Stimulated activated CD4-positive, alpha-beta T cell treated with anti-CD3 and anti-CD28 coated beads, Interleukin-15, amount 100 ng/mL, for 48 hours (primary cell): ENCODE measurements at regions not wholly inside any gene's neighbourhood (a gene's known extent, or its start where the extent isn't known, plus 50 kb on each side); places are given as distances from the start of the nearest gene placed in this dataset.
"Not testable (repeated sequence)": the region's sequence is repeated elsewhere in the genome, so short reads cannot be mapped to it uniquely, and the experiment has no call there.

Experiments used
- DNase-seq, 2 donors: peaks; one replicate each; pipeline ENCODE4 v3.0.0-alpha.2; 2020; ENCODE audit warnings: low read depth in 2 of 2

DNA sequence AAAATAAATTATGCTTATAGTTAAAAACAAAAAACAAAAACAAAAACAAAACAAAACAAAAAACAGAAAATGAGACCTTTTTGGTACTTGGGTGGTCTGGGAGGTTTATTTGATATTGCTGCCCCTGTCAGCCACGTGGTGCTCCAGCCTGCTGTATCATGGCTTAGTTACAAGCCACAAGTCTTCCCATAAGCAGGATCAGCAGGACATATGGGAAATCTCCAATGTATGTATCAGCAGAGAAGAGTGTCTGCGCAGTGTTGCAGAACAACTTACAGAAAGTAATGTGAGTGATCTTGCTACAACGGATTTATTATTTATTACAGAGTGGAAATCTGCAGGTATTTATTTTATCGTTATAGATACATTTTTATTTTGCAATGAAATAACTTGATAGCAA lies 423.0 kb upstream of the TMPRSS15 start:
- no peak for DNase-seq

DNA sequence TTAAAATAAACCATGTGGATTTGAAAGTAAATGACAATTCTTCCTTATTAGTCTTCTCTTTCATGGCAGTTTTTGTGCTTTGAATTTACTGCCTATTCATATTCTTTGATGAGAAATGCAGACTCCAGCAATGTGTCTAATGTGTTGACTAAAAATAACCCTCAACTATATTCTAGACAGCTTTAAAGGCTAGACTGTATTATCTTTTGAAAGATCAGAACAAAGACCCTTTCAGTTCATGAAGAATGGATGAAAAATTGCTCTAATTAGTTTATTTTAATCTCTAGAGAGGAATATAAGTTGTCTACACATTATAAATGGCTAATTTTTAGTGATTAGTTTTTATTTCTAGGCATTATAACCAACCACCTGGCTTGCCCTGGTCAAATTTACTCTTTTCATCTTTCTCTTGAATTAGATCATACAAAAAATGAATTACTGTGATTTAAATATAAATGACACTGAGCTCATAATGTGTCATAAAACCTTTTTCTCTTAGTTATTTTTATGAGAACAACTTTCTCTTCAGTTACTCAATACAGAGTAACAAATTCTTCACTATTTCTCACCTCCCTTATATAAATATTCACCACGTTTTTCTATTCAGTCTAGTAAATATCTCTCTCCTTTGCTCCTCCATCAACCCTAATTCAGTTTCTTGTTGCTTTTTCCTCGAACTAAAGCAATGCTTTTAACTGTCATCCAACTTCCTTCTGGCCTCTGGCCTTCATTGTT lies 428.5 kb upstream of the TMPRSS15 start:
- DNase-seq = no peak

DNA sequence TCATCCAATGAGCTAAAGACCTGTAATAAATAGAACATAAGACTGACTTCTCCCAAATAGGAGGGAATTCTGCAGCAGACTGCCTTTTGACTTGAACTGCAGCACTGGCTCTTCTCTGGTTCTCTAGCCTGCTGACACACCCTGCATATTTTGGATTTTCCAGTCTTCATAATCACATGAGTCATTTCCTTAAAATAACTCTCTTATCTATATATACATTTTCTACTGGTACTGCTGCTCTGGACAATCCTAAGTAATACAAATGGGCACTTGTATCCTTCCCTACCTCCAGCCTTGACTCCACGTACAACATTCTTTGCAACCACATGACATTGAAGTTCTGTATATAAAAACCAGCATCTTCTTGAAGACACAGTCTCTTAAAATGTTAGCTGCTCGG lies 429.4 kb upstream of the TMPRSS15 start:
- no peak for DNase-seq

DNA sequence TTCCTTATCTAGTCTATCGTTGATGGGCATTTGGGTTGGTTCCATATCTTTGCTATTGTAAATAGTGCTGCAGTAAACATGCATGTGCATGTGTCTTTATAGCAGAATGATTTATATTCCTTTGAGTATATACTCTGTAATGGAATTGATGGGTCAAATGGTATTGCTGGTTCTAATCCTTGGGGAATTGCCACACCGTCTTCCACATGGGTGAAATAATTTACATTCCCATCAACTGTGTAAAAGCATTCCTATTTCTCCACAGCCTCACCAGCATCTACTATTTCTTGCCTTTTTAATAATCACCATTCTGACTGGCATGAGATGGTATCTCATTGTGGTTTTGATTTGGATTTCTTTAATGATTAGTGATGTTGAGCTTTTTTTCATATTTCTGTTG lies 430.5 kb upstream of the TMPRSS15 start:
- DNase-seq = not testable (repeated sequence)

DNA sequence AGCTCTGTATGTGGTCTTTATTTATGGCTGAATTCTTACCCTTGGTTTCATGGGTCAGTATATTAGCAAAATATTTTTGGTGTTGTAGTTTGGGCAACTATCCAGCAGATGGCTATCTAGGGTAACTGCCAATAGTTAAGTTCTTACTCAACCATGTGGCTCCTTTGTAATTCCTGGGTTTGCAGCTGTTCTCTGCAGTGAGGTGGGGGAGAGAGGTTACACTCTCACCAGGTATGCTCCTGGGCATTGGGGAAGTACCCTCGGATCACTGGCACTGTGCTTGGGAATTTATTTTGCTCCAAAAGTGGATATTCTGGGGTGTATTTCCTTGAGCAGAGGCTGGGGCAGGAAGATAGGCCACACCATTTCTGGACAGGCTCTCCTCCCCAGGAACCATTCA lies 436.7 kb upstream of the TMPRSS15 start:
- no peak for DNase-seq

DNA sequence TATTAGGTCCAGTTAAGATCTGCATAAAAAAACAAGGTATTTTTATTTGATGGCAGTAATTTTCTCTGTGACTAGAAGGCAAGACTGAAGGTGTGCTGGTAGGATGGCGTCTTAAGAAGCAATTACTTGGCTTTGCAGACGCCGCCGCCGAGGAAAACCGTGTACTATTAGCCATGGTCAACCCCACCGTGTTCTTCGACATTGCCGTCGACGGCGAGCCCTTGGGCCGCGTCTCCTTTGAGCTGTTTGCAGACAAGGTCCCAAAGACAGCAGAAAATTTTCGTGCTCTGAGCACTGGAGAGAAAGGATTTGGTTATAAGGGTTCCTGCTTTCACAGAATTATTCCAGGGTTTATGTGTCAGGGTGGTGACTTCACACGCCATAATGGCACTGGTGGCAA lies 454.0 kb upstream of the TMPRSS15 start:
- not testable (repeated sequence) for DNase-seq

DNA sequence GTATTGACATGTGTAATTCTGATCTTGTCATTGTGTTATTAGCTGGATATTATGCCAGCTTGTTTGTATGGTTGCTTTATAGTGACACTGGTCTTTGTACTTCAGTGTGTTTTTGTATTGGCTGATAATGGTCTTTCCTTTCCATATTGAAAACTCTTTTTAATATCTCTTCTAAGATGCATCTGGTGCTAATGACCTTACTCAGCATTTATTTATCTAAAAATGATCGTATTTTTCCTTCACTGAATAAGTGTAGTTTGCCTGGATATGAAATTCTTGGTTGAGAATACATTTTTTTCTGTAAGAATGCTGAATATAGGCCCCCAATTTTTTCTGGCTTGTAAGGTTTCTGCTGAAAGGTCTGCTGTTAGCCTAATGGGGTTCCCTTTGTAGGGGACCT lies 465.5 kb upstream of the TMPRSS15 start:
- DNase-seq = no peak

DNA sequence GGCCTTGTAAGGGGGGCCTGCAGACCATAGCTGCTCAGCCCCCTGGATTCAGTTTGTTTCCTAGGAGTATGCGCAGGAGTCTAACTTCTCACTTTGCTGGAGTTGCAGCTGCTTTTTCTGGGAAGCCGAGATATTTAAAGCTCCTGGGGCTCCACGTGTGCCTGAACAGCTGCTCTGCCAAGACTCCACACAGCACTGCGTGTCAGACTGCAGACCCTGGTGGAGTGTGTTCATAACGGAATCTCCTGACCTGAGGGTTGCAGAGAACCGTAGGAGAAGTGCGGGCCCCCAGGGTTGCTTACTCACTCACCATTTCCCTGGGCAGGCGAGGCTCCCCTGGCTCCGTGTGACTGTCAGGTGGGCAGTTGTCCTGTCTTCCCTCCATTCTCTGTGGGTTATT lies 474.3 kb upstream of the TMPRSS15 start:
- no peak for DNase-seq

DNA sequence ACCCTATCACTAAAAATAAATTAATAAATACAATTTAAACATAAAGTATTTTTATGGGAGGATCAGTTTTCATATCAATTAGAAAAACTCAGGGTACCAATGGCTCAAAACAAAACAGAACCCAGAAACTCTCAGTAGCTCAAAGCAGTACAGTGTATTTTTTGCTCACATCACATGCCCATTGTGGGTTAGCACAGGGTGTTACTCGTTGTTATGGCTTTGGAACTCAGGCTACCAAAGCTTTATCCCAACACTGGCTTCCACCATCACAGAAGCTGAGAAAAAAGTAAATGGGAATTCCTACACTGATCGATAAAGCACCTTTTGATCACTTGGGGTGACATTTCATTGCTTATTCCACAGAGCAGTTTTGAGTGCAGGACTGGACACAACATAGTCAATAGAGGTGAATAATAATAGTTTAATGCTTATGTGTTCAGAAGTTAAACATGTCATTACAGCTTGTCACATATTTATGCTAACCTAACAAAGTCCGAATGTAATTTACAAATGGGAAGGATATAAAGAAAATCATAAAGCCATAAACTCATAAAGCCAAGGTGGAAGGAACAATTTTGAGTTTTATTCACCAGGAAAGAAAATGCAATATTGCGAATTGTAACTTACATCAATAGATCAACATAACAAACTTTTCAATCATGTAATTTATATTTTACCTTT lies 484.5 kb upstream of the TMPRSS15 start:
- no peak for DNase-seq

DNA sequence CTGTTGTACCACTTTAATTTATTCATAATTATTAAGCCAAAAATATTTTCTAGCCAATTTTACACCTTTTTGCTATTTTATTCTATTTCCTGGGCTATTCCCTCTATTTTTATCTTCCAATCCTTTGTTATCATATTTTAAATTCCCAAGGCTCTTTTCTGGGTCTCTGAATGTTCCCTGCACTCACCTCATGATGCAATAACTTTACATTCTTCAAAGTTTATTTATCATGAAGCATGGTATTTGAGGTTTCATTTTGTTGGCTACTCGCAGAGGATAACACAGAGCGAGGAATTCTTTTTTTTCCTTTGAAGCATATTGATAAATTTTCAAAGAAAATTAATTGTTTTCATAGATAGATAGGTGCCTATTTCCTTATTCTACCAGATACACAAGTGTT lies 489.8 kb upstream of the TMPRSS15 start:
- no peak for DNase-seq

DNA sequence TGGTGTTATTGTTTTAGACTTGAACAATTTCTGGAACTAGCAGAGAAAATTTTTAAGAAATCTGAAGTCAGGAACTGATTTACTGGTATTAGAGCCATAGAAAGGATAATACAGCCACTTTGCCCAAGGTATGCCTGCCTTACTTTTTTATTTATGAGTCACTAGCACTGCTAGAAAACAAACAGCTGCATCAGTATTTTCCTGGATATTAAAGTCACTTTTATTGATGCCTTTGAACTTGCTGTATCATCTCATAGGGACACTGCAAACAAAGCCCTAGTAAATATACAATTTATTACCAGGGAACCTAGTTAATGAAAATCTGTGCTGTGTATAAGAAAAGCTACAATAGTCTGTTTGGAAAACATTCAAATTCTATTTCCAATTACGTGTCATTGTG lies 490.8 kb upstream of the TMPRSS15 start:
- no peak for DNase-seq

DNA sequence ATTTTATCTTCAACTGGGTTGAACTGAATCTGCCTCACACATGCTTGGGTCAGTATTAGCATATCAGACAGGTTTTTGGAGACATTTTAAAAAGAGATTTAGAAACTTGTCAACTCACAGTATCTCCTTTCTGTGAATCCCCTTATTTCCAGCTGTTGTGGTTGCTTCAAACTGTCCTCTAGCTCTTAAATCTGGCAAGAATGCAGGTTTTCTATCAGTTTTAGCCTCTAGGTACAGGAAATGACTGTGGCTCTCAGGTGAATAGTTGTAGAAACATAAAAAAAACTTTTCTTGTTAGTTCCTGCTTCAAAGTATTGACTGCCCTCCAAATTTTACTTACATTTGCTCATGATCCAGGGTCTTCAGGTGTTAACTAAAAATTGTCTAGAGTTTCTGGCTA lies 495.7 kb upstream of the TMPRSS15 start:
- no peak for DNase-seq

DNA sequence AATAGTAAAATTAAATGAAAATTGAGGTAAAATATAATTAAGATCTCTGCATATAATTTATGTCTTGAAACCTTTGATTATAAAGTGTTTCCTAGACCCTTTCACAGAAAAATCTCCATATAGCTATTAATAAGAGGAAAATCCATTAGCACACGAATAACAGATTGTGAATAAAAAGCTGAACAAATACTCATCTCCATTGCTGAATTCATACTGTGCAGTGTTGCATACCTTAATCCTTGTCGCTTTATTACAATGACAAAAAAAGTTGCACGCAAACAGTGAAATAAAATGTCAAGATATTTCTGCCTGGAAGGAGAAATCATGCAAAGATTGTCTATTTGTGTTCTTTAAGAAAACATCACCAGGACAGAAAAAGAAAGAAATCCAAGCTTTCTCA lies 499.1 kb upstream of the TMPRSS15 start:
- no peak for DNase-seq

DNA sequence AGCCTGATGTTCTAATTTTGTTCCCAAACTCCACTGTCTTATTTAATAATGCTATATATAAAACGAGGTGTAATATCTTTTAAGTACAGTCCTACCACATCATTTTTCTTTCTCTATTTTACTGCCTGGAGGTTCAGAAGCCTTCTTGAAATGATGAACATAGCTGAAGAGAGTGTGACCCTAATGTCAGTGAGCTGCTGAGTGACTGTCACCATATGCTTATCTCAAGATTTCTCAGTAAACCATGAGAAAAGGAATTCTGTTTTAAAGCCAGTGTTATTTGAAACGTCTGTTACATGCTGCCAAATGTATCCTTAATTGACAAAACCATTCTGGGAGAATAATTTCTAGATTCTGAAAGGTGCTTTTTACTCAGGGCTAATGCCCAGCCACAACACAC lies 503.5 kb upstream of the TMPRSS15 start:
- DNase-seq = no peak

DNA sequence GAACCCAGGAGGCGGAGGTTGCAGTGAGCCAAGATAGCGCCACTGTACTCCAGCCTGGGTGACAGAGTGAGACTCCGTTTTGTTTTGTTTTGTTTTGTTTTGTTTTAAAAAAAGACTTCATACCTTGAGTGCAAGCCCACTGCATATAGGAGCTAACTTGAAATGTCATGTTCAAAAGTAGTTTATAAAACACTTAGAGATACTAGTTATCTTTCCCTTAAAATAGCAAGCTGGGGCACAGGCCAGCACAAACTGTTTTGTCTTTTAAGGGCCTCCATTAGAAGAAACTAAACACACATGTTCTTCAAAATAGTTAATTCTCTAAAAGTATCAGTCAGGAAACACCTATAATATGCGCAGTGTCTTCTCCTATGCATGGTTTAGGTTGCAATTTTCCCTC lies 505.1 kb upstream of the TMPRSS15 start:
- no peak for DNase-seq

DNA sequence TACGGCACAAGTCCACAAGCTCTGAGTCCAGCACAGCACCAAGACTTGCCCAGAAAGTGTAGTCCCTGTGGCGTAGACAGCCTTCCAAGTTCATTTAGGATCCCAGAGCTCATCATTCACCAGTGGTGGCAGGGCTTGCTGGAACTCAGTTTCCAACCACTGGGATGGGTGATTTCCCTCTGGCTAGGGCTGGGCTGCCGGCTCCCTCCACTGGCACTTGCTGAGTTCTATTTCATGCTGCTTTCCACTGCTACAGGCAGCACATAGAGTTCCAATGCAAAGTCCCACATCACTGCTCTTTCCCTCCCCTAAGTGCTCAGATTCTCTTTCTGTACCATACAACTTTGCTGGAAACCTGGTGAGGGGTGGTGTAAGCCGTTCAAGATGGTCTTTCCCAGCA lies 510.3 kb upstream of the TMPRSS15 start:
- DNase-seq = no peak

DNA sequence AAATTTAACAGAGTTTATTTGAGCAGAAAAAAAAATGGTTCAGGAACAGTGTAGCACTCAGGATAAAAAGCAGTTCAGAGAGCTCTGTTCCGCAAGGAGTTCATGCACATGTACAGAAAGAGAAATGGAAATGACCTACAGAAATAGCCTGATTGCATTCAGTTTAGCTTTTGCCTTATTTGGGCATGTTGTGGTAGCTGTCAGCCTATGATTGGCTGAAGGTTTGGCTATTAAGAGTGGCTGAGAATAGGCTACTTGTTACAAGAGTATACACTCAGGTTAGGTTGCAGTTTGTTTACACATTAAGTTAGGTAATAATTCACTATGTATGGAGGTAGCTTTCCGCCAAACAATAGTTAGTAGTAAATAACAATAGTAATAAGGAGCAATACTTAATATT lies 511.0 kb upstream of the TMPRSS15 start:
- no peak for DNase-seq

DNA sequence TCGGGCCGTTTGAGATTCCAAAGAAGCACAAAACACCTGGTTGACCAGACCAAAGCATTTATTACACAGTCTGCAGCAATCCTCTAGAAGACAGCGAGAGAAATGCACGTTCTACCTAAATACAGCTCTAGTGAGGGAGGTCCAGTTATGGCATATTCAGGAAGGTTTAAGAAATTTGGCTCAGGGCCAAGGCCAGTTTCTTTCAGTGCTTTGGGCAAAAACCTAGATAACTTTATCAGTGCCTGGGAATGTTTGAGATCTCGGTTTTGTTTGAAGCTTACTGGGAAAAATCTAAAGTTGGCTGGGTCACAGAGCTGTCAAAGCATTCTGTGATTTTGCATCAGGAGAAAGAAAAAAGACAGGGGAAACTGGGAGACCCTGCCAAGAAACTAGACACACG lies 514.0 kb upstream of the TMPRSS15 start:
- DNase-seq = no peak

DNA sequence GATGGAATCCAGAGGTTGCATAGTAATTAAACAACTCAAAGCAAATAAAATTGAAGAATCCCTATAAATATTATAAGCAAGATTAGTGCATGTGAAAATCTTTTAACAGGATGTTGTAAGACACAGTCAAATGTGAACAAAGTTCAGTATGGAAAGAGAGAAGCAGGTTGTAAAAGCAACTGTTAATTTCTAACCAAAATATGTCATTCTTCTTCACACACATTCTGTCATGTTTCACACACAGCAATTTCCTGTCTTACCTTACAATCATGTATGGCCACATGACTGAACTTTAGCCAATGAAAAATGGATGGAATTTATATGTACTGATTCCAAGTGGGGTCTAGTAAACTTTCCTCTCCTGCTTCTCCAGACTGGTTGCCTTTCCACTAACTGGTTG lies 527.7 kb upstream of the TMPRSS15 start:
- DNase-seq = no peak

DNA sequence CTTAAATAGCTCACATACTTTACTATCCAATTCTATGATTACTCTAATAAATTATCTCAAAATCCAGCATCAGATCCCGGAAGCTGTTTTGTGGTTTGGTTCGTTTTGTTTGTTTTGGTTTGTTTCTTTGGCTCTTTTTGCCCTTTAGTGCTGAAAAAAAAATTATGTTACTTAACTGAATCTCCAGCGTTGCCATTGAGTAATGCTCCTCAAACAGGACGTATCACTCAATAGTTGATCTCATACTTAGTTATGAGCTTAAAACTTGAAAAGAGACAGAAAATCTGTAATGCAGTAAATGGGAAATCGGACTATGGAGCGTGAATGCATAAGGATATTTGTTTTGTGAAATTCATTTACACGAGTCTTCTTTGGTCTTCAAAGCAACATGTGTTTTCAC lies 533.8 kb upstream of the TMPRSS15 start:
- no peak for DNase-seq

DNA sequence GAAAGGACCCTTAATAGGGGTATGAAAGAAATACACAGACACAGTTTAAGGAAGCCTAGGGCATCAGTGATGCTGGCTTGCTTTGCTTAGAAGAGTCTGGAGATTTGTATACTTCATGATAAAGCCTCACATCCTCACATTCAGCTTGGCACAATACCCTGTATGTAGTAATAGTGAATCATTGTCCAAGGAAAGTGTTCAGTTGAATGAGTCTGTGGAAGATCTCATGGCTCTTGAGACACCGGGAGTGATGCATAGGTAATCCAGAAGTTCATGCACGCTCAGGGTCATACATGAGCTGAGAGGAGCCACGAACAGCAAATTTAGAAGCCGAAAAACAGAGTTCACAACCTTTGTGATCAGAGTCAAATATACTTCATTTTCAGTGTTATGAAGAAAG lies 537.2 kb upstream of the TMPRSS15 start:
- DNase-seq = no peak

DNA sequence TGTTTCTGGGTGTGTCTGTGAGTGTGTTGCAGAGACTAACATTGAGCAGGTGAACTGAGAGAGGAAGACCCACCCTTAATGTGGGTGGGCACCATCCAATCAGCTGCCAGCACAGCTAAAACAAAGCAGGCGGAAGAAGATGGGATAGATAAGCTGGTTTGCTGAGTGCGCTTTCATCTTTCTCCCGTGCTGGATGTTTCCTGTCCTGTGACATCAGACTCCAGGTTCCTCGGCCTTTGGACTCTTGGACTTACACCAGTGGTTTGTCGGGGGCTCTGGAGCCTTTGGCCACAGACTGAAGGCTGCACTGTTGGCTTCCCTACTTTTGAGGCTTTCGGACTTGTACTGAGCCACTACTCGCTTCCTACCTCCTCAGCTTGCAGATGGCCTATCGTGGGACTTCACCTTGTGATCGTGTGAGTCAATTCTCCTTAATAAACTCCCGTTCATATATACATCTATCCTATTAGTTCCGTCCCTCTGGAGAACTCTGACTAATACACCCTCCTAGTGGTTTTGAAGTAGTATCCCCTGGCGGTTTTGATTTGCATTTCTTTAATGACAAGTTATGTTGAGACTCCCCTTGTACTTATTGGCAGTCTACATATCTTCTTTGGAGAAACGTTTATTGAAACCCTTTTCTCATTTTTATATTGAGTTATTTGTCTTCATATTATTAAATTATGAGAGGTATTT lies 546.6 kb upstream of the TMPRSS15 start:
- DNase-seq = no peak
